Stimulated activated naive CD8-positive, alpha-beta T cell treated with anti-CD3 and anti-CD28 coated beads, Interleukin-15, Interleukin-2, amounts not matched to agents 100 U/mL and 50 U/mL, for 24 hours (primary cell): ENCODE measurements at regions not wholly inside any gene's neighbourhood (a gene's known extent, or its start where the extent isn't known, plus 50 kb on each side); places are given as distances from the start of the nearest gene placed in this dataset.
"Not testable (repeated sequence)": the region's sequence is repeated elsewhere in the genome, so short reads cannot be mapped to it uniquely, and the experiment has no call there.

Source experiments
- ATAC-seq: fragments of 150-1000 bp; cut with Tn5 transposase; one replicate; pipeline ENCODE4 v1.10.0; 2021
- DNase-seq: peaks from one replicate; pipeline ENCODE4 v3.0.0; 2021

DNA sequence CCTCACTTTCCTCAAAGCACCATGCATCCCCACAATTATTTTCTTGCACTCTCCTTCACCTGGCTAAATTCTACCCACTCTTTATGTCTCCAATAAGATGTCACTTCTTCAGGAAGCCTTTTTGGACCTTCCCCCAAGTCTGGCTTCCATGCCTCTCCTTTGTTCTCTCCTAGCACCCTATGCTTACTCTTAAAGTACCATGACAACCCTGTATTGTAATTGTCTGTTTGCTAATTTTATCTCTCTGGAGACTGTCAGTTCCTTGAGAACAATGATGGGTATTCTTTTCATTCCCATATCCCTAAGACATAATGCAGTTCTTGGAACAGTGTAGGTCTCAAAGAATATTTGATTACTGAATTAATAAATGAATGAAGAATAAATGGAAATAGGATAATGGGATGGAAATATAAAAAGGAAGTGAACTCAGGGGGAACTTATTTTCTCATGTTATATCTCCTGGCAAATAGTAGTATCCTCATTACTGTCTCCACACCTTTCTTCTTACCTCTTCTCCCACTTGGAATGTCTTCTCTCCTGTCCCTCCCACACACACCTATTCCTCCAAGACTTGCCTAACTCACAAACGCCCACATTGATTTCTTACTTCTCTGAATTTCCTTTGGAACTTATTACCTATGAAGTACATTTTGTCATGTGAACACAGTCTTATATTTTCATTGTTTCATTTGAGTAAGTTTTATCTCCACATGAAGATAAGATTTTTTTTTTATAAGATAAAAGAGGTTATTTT lies 499.1 kb downstream of the NFIB start:
- ATAC-seq (no peak), DNase-seq (no peak)

DNA sequence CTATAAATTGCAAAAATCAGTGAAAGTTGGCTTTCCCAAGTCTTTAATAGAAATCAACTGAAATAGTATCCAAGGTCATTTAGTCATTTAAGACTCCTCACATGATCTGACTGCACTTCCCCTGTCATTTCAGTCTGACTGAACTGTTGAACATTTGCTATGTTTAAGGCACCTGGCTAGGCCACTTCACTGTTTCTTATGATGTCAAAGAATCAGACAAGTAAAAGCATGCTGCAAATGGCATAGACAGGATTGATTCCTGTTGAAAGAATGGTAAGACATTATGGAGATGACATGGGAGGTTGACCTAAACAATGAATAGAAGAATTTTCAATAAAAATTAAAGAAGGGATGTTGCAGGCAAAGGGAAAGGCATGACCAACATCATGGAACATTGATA lies 502.1 kb downstream of the NFIB start:
- DNase-seq (no peak), ATAC-seq (no peak)

DNA sequence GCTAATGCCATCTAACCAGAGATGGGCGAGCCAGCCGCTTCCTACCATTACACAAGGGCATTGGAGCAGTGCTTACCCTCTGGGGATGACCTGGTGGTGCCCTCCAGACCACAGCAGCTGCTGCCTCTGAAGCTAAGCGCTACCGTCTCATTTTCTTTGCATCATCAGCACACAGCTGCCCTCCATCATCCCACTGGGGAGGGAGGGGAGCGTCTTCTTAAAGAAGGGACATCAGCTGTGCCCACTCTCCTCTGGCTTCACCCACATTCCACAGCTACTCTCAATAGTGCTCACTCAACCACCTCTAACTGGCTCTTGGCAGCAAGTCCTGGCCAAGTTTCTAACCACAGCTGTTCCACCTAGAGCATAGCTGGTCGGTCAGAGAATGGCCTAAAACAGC lies 503.4 kb downstream of the NFIB start:
- no peak for ATAC-seq
- no peak for DNase-seq

DNA sequence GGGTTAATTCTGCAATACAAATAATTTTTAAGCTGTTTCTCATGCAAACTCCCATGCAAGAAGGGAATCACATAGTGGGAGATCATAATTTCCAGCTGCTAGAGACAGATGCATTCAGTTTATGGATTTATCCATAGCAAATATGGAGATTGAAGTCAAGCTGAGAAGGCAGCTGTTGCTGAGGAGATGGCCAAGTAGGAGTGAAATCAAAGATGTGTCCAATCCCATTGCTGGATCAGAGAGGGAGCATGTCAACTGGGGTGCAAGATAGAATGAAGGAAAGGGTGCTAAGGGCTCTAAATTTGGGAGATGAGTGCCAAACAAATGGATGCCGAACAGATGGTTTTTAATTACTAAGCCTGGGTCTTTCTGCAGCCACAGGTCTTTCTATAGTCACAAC lies 504.5 kb downstream of the NFIB start:
- DNase-seq (no peak), ATAC-seq (no peak)

DNA sequence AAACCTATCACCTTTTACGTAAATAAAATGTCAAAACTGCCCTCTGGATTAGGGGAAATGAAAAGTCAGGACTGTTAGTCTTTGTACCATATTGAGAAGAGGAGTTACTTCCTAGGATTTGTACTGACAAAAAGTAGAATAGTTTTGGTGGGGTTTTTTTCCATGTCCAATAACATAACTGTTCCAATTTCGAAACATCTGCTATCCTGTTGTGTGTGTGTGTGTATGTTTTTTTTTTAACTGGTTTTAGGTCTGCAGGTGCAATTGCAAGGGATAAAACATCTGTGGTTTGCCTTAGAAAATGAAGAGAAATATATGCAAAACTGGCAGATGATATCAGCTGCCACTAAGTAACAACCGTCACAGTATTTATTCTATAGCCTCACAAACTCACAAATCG lies 506.8 kb downstream of the NFIB start:
- no peak for DNase-seq
- ATAC-seq, result no peak

DNA sequence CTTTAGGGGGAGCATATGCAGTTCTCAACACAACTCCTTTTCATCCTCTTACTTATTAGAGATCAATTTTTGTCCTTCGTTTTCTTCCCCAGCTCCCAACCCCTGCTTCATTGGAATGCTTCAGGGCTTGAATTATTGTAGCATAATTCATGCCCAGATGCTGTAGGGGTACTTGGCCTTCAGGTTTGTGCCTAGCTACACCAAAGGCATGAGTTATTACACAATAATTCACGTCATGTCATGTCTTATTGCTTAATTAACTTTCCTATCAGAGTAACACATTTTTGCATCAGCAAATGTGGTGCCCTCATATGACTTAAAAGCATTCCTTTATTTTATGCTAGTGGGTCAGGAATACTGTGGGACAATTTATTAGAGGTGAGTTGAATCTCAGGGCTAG lies 507.2 kb downstream of the NFIB start:
- no peak for DNase-seq
- no peak for ATAC-seq

DNA sequence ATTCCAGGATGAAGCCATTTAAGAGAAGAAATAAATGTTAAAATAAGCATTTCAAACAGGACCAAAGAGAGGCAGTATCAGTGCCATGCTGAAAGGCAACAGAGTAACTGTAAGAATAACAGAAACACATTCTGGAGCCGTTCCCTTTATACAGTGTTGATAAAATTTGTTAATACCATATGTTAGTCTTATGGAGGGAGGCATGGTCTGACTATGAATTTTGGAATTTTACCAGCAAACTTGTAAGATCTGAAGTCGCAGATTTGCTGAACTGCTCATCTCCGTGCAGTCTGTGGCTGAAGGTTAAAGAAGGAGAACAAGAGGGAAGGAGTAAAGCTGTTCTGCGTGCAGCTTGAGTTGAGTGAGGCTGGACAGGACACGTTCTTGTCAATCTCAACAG lies 508.4 kb downstream of the NFIB start:
- ATAC-seq (no peak), DNase-seq (no peak)

DNA sequence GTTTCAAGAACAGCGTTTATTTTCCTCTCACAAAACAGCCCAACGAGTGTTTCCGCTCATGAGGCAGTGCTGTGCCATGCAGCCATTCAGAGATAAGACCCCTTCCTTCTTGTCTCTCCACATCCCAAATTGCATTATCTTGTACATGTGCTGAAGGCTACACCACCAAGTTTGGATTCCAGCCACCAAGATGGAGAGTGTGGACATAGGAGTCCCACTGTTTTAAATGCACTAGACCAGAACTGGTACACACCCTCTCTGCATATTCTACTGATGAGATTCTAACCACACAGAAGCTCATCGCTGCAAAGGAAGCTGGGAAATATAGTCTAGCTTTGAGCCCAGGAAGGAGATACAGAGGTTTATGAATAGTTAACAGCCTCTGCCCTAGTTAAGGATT lies 509.4 kb downstream of the NFIB start:
- no peak for DNase-seq
- ATAC-seq, result no peak

DNA sequence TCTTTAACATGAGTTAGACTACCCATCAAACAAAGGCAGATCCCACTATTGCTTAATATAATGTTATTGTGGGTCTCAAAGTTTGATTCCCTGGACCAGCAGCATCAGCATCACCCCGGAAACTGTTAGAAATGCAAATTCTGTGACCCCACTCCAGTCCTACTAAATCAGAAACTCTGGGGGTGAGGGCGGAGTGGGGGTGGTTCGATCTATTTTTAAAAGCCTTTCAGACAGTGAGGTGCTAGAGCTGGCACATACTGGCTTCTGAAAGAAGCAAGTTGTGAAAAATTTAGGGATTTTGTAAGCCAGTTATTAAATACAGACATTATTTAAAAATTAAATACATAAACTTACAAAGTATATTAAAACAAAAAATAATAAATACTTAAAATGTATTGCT lies 513.2 kb downstream of the NFIB start:
- DNase-seq (no peak), ATAC-seq (no peak)

DNA sequence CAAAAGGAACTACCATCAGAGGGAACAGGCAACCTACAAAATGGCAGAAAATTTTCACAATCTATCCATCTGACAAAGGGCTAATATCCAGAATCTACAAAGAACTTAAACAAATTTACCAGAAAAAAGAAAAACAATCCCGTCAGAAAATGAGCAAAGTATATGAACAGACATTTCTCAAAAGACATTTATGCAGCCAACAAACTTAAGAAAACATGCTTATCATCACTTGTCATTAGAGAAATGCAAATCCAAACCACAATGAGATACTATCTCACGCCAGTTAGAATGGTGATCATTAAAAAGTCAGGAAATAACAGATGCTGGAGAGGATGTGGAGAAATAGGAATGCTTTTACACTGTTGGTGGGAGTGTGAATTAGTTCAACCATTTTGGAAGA lies 516.2 kb downstream of the NFIB start:
- ATAC-seq, result not testable (repeated sequence)

DNA sequence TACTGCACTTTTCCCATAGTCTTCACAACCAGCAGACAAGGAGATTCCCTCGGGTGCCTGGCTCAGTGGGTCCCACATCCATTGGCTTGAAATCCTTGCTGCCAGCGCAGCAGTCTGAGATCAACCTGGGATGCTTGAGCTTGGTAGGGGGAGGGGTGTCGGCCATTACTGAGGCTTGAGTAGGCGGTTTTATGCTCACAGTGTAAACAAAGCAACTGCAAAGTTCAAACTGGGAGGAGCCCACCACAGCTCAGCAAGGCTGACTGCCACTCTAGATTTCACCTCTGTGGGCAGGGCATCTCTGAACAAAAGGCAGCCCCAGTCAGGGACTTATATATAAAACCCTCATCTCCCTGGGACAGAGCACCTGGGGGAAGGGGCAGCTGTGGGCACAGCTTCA lies 512.3 kb upstream of the MPDZ start:
- ATAC-seq (no peak), DNase-seq (no peak)

More for the DNA sequence above, 516.2 kb downstream of the NFIB start:
- not testable (repeated sequence) for DNase-seq

DNA sequence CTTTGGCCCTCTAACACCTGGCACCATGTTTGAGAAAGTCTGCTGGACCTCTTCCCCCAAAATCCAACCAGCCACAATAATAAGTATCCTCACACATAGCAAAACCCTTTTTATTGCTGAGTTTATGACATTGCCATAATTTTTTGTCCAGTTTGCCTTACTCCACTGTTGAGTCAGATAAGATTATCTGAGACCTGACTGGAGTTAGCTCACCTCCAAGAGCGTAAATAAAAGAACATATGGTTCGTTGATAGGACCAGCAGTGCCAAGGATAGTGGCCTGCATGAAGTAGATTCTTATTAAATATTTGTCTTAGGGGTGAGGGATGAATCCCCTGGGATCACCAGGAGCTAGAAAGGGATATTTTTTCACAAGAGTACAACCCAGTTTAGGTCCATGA lies 510.6 kb upstream of the MPDZ start:
- ATAC-seq (no peak), DNase-seq (no peak)

DNA sequence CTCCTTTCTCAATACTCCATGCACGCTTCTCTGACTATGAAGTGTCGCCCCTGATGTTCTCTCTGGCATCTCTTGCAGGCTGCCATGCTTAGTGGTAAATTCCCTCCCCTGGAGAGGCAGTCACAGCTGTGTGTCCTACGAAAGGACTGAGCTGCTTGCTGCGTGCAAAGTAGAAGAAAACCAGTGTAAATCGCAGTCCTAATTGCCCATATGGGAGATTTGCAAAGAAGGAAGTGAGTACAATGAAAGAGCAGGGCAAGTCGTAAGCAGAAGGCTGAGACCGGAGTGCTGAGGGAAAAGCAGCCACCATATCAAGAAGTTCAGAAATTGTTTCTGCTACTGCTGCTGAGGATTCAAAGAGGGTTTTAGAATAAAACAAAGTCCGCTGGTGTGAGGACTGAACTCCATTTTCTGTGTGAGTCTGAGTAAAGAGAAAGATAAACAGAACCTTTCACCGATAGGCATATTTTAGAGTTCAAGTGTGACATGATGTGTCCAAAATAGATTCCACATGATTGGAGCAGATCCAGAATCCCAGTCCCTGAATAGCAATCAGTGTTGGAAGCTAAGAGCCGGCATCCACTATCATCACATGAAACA lies 507.8 kb upstream of the MPDZ start:
- DNase-seq, result no peak

DNA sequence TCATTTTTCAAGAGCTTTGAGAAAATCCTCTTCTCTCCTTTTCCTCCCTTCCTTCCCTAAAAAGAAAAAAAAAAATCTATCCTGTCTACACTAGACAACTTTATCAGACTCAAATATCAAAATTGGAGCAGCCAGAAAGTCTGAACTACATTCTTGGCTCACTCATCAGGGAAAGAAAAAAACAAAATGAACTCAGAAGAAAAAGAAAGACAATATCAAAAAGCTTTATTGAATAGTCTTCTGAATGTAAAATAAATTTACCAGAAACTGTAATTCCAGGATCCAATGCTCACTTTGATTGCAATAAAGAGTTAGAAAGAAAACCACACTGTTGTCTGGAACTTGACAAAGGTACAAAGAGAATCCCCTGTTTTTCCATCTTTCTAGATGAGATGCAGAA lies 507.2 kb upstream of the MPDZ start:
- DNase-seq, result no peak
- no peak for ATAC-seq

More for the DNA sequence above, 507.8 kb upstream of the MPDZ start:
- ATAC-seq, result no peak

DNA sequence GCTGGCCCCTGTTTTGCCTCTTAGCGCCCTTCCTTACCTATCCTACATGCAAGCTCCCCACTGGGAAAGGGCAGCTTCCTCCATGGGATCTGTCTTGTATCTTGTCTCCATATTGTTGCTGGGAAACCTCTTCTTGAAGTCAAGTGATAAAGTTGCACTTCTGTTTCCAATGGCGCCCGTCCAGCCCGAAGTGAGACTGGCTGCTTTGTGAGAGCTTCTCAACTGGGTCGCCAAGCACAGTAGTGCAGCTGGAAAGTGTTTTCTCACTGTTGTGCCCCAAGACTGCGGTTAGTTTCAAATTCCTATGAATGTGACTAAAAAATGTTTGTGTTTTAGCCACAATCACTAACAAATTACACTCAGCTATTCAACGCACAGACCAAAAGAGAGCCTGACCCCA lies 506.6 kb upstream of the MPDZ start:
- ATAC-seq, result no peak
- DNase-seq, result no peak

DNA sequence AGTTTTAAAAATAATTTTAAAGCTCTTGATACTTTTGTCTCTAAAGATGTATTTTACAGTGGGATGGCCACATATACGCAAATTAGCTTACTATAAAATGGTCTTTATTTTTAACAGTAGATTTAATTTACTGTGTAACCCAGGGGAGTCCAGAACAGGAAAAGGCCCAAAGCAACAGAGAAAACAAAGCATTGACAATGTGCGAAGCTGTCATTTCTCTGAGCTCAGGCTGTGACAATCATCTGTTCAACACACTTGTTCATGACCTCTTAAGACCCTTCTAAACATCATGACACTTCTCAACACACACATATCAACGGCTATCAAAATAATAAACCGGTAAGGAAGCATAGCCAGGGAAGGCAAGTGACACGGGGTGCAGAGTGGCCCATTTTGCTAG lies 499.6 kb upstream of the MPDZ start:
- ATAC-seq (no peak), DNase-seq (no peak)

DNA sequence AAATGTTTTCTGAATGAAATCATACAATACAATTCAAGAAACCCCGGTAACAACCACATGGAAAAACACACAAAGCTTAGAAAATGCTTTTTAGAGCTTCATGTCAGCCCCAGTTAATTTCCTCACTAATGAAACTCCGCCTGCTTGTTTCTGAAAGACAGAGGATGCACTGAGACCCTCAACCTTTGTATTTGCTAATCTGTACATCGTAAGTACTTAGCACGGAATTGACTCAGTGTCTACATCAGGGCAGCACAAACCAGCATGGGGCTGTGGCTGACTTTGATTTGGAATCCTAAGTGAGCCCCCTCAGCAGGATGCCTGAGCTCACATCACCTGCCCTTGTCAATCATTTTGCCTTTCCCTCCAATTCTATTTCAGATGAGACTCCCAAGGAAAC lies 499.1 kb upstream of the MPDZ start:
- ATAC-seq, result no peak

DNA sequence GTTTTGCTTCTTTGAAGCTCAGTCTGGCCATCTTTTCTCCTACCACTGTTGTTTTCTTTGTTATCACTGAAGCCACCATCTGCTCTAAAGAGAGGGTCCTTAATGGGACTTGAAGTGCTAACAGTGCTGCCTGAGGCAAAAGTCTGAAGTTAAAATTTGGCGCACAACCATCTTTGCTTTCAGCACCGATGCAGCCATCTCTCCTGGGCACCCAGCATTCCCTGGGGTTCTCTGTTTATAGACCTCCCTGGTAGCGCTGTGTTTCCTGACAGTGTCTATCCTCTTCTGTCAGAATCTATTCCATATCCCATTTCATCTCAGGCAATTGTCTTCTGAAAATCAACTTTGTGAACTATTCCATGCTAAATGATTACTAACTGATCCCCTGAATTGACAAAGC lies 491.5 kb upstream of the MPDZ start:
- ATAC-seq (no peak), DNase-seq (no peak)

More for the DNA sequence above, 499.1 kb upstream of the MPDZ start:
- no peak for DNase-seq

DNA sequence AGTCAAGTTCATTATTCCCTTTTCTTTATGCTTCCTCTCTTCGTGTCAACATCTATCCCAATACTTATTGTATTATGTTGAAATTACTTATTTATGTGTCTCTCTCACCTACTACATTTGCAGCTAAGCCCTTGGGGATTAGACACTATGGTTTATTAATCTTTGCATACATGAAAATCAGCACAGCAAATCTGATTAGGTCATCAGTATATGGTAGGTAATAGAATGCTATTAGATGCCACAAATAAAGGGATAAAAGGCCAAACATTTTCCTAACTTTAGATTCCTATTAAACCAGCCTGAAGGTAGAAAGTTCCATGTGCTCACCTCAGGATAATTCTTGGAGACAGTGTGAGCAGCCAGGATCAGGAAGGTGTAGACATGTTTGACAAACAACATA lies 490.1 kb upstream of the MPDZ start:
- no peak for ATAC-seq
- DNase-seq, result no peak

DNA sequence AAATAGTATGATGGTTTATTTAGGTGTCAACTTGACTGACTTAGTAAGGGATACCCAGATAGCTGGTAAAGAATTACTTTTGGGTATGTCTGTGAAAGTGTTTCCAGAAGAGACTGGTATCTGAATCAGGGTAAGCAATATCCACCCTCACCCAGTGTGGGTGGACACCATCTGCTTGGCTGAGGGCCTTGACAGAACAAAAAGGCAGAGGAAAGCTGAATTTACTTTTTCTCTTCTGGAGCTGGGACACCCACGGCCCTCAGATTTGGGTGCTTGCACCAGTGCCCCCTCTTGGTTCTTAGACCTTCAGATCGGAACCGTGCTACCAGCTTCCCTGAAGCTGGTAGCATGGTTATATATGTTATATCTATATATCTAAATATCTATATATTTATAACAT lies 489.5 kb upstream of the MPDZ start:
- ATAC-seq, result no peak
- DNase-seq, result no peak

DNA sequence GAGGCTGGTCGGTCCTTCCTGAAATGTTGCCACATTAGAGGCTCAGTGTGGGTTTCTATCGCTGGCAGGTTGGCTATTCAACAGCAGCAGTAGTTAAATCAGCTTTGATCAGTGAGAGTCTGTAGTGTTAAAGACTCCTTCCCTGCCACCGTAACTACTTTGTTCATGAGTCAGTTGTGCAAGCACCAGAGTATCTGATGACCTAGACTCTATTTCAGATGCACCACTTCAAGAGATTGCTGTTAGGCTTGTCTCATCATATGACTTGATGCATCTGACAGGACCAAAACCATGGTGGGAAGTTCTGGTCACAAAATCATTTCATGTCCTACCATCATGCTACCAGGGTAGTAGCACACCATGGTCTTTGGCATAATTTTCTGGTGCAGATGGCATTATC lies 482.7 kb upstream of the MPDZ start:
- ATAC-seq (no peak), DNase-seq (no peak)

DNA sequence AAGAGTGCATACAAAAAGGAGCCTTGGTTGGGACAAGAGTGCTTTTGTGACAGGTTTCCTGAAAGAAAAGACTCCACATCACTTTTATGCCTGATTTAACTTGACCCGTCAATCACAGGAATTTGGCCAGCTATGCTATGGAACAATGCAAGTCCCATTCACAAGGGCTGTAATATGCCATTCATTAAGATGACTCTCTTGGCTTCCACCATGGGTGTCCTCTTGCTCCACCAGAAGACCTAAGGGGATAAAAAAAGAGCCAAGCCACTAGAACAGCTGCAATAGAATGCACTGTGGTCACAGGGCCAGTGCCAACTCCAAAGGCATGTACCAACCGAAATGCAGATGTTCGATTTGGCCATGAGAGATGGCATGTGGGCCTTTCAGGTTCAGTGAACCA lies 480.1 kb upstream of the MPDZ start:
- DNase-seq (no peak), ATAC-seq (no peak)

DNA sequence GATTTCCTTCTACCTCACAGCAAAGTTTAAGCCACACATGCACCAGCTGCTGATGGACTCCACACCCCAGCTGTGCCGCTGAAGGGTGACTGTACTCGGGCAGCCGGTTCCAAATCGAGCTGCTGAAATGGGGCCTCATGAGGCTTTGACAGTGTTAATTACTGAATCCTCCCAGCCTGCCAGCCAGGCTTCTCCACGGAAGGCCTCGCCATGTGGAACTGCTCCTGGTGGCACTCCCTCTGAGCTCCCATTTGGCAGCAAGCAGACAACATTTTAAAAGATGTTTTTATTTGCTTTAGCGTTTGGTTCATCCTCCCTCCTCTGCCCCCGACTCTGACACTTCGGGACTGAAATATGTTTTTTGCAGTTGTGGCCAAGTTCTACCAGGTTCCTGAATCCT lies 479.4 kb upstream of the MPDZ start:
- ATAC-seq, result no peak
- DNase-seq, result no peak

DNA sequence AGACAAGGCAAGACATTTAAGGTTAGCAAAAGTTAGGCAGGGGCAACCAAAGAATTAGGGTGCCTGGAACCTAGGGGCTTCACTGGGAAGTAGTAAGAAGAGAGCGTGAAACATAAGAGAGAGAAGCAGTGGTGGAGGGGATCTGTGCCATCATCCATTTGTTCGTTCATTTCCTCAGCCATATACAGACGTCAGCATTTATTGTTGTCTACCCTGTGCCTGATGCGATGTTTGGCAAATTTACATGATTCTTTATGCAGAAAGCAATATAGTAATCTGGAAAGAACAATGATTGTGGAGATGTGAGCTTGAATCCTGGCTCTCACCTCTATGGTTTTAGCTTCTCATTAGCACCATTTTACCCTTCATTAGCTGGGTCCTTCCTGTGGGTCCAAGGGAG lies 477.5 kb upstream of the MPDZ start:
- ATAC-seq (no peak), DNase-seq (no peak)
